ENCODE measurements at regions not wholly inside any gene's neighbourhood (a gene's known extent, or its start where the extent isn't known, plus 50 kb on each side); places are given as distances from the start of the nearest gene placed in this dataset.

DNA sequence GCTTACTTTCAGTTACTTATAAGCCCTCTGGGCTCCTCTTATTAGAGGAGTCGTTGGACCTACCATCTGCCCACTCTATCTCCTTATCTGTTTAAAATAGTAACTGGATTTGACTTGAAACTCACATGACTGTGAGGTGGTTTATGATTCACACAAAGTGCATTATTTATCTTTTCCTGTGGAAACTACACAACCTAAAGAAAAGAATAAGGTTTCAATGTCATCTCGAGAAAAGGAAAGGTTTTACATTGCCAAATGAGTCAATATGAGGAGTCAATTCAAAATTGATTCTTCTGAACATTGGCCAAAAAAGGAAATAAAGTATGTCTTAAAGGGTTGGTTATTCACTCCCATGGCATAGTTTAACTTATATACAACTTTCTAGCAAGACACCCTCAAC, 225.0 kb upstream of the G2E3 start:
- intact Hi-C loops (cut with DNase I; ENCODE audit: low total_unique reads) = no loop called here

DNA sequence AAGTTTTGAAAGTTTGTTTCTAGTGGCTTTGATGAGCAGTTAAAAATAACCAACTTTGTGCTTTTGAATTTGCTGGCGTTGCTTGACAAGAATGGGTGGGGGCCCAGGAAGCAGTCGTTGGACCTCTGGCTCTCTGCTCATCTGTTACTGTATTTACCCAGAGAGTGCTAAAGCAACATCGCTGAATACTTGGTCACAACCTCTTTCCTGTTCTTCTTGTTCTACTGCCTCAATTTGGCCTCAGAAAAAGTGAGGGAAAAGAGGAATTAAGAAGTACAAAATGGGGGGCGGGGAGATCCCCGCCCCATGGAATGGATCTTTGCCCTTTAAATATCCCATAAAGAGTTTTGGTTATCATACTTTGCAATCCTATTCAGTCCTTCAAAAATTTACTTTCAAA, 221.5 kb upstream of the G2E3 start:
- intact Hi-C loops (cut with DNase I; ENCODE audit: low total_unique reads) = no loop called here
- no peak for DNase-seq
- Histone ChIP-seq H3K9me3 (no peaks in the 10 kb centered on the region), H3K27me3 (no peaks in the 10 kb centered on the region), H3K36me3 (no peaks in the 10 kb centered on the region), H3K27ac (no peak overlapping the region), H3K4me1 (no peaks in the 10 kb centered on the region), H3K4me3 (no peak overlapping the region)
- WGBS, 5 donors = 46 to 64% (median 58%) methylated on average over 5 of the region's 5 CpGs
- TF ChIP-seq, protein P1, sequence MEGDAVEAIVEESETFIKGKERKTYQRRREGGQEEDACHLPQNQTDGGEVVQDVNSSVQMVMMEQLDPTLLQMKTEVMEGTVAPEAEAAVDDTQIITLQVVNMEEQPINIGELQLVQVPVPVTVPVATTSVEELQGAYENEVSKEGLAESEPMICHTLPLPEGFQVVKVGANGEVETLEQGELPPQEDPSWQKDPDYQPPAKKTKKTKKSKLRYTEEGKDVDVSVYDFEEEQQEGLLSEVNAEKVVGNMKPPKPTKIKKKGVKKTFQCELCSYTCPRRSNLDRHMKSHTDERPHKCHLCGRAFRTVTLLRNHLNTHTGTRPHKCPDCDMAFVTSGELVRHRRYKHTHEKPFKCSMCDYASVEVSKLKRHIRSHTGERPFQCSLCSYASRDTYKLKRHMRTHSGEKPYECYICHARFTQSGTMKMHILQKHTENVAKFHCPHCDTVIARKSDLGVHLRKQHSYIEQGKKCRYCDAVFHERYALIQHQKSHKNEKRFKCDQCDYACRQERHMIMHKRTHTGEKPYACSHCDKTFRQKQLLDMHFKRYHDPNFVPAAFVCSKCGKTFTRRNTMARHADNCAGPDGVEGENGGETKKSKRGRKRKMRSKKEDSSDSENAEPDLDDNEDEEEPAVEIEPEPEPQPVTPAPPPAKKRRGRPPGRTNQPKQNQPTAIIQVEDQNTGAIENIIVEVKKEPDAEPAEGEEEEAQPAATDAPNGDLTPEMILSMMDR (IDR thresholded peaks at IDR 0.05) = no peak
- TF ChIP-seq POLR2AphosphoS5 (IDR thresholded peaks at IDR 0.05) (no peak), EP300 (IDR thresholded peaks at IDR 0.05) (no peak), POLR2A (IDR thresholded peaks at IDR 0.05) (no peak)

More for the DNA sequence above, 225.0 kb upstream of the G2E3 start:
- Histone ChIP-seq H3K4me1 (no peaks in the 10 kb centered on the region), H3K36me3 (no peaks in the 10 kb centered on the region), H3K27me3 (no peaks in the 10 kb centered on the region), H3K9me3 (no peaks in the 10 kb centered on the region), H3K27ac (no peak overlapping the region), H3K4me3 (no peak overlapping the region)
- DNase-seq = no peak
- TF ChIP-seq, protein P1 (IDR thresholded peaks at IDR 0.05) = no peak
- TF ChIP-seq POLR2AphosphoS5 (IDR thresholded peaks at IDR 0.05) = no peak
- TF ChIP-seq EP300 (IDR thresholded peaks at IDR 0.05) = no peak
- 37 to 58% (median 48%) methylated on average over 2 of the region's 2 CpGs for WGBS, 5 donors

DNA sequence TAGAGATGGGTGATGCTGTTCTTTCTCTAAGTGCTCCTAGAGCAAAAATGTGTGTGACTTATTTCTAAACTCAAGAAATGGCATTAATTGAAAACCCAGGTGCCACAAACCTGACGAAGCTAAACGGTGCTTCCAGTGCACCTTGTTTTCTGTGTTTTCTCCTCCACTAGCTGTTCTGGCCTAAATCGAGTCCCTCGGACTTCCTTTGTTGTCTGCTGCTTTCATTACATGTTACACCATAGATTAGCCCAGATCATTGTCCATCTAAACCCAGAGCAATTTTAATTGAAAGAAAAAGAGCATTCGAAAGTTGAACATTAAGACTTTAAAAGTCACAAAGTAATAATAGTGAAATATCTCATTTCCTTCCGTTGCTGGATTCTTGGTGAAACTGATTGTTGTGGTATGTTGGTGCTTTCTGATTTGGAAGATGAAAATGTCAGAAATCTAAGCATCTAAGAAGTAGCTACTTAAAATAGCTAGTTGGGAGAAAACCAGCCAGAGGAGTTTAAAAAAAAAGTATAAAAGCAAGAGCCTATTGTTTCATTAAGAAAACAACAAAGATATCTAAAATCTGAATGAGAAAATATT, 219.6 kb upstream of the G2E3 start:
- 75 to 85% (median 80%) methylated on average over 6 of the region's 6 CpGs for WGBS, 5 donors
- Histone ChIP-seq H3K27me3 (no peaks in the 10 kb centered on the region), H3K9me3 (no peaks in the 10 kb centered on the region), H3K36me3 (no peaks in the 10 kb centered on the region), H3K27ac (no peak overlapping the region), H3K4me3 (no peak overlapping the region), H3K4me1 (no peaks in the 10 kb centered on the region)
- intact Hi-C loops (cut with DNase I; ENCODE audit: low total_unique reads) = no loop called here
- DNase-seq = no peak
- TF ChIP-seq, protein P1 (IDR thresholded peaks at IDR 0.05) = no peak
- no peak for TF ChIP-seq POLR2A (IDR thresholded peaks at IDR 0.05)
- no peak for TF ChIP-seq POLR2AphosphoS5 (IDR thresholded peaks at IDR 0.05)
- TF ChIP-seq EP300 (IDR thresholded peaks at IDR 0.05) = no peak

DNA sequence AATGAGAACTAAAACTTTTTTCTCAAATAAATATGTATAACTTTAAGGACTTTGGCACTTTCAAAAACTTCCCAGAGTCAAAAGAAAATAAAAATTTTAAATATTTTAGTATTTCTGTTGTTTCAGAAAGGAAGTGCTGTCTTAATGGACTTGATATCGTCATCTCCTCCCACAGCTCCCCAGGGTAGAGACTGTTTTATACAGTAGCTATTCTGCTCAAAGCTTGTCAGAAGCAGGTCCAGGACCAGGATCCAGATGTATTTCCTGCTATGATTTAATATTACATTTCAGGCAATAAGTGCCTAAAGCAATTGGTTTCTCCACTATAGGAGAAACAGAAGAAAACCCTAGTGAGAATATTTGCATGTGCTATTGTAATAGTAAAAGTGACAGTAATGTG, 218.5 kb upstream of the G2E3 start:
- TF ChIP-seq EP300 (IDR thresholded peaks at IDR 0.05) = no peak
- no peak for TF ChIP-seq POLR2A (IDR thresholded peaks at IDR 0.05)
- TF ChIP-seq, protein P1 (IDR thresholded peaks at IDR 0.05) = no peak
- TF ChIP-seq POLR2AphosphoS5 (IDR thresholded peaks at IDR 0.05) = no peak
- Histone ChIP-seq H3K36me3 (no peaks in the 10 kb centered on the region), H3K27ac (no peak overlapping the region), H3K4me1 (no peaks in the 10 kb centered on the region), H3K4me3 (no peak overlapping the region), H3K9me3 (no peaks in the 10 kb centered on the region), H3K27me3 (no peaks in the 10 kb centered on the region)
- DNase-seq = peak in 1 of 2 donors; percentile 19
- WGBS, 5 donors = 77 to 94% (median 85%) methylated on average over 1 of the region's 1 CpG
- intact Hi-C loops (cut with DNase I; ENCODE audit: low total_unique reads) = no loop called here

All from stomach (tissue), 8 donors.